NB4 (cell line): ENCODE measurements at regions not wholly inside any gene's neighbourhood (a gene's known extent, or its start where the extent isn't known, plus 50 kb on each side); places are given as distances from the start of the nearest gene placed in this dataset.

Source experiments
- CTCF ChIP-seq: IDR thresholded peaks from one replicate; pipeline ENCODE4 v1.5.1; 2012; ENCODE audit warnings: low read depth, low read length
- MAX ChIP-seq: IDR thresholded peaks from 2 replicates; pipeline ENCODE4 v1.6.1; 2011; ENCODE audit warnings: low read depth, low read length
- MYC ChIP-seq: IDR thresholded peaks from 2 replicates; pipeline ENCODE4 v1.6.1; 2011; ENCODE audit warnings: low read depth, low read length
- POLR2A ChIP-seq: IDR thresholded peaks from 2 replicates; pipeline ENCODE4 v1.6.1; 2011; ENCODE audit warnings: mild to moderate bottlenecking; ENCODE audit not compliant: insufficient read length; ENCODE audit errors: extremely low read depth

- TF ChIP-seq CTCF (no peak), POLR2A (no peak), MAX (no peak), MYC (no peak)
Measured at GRCh38 chr15:87715252-87715651, 541.3 kb downstream of the NTRK3 start.
